CD8-positive, alpha-beta memory T cell (primary cell): ENCODE measurements at regions not wholly inside any gene's neighbourhood (a gene's known extent, or its start where the extent isn't known, plus 50 kb on each side); places are given as distances from the start of the nearest gene placed in this dataset.
"Not testable (repeated sequence)": the region's sequence is repeated elsewhere in the genome, so short reads cannot be mapped to it uniquely, and the experiment has no call there.

ENCODE experiments used
- CTCF ChIA-PET: fragments of 350-600 bp; sonication (Branson Sonifier 250); formaldehyde crosslinking; loops from one replicate; lab custom pipeline; 2021; ENCODE audit warnings: antibody characterized with exemption; lab: Charles Lee
- POLR2A ChIA-PET: fragments of 350-600 bp; sonication (Branson Sonifier 250); formaldehyde crosslinking; loops from one replicate; lab custom pipeline; 2021; ENCODE audit warnings: antibody characterized with exemption; lab: Charles Lee
- DNase-seq, 5 donors: peaks; one replicate each; pipeline versions ENCODE4 v3.0.0 to v3.0.0-alpha.2; 2020 to 2022; ENCODE audit warnings: mixed read lengths in 1 of 5
- H3K27ac ChIP-seq: one replicate; pipeline ENCODE4 v1.7.0; 2013; ENCODE audit warnings: low read depth, mild to moderate bottlenecking, low read length, moderate library complexity
- H3K27me3 ChIP-seq: 2 replicates; pipeline ENCODE4 v1.7.0; 2013; ENCODE audit warnings: low read length, mild to moderate bottlenecking; ENCODE audit not compliant: insufficient read depth, poor library complexity, severe bottlenecking
- H3K36me3 ChIP-seq: 2 replicates; pipeline ENCODE4 v1.7.0; 2013; ENCODE audit warnings: mild to moderate bottlenecking, low read length, moderate library complexity; ENCODE audit not compliant: insufficient read depth
- H3K4me1 ChIP-seq: 2 replicates; pipeline ENCODE4 v1.7.0; 2013; ENCODE audit warnings: mild to moderate bottlenecking, low read length, moderate library complexity; ENCODE audit not compliant: insufficient read depth
- H3K4me3 ChIP-seq: 2 replicates; pipeline ENCODE4 v1.7.0; 2013; ENCODE audit warnings: mild to moderate bottlenecking, low read length
- H3K9me3 ChIP-seq: 2 replicates; pipeline ENCODE4 v1.7.0; 2013; ENCODE audit warnings: mild to moderate bottlenecking, low read length
- H3K27ac Mint-ChIP-seq, 8 donors: one replicate each; pipeline ENCODE4 v1.8.0; 2020 to 2021; ENCODE audit warnings: mixed read lengths in 8 of 8, mild to moderate bottlenecking in 6 of 8, inconsistent platforms in 3 of 8, moderate library complexity in 3 of 8
- H3K27me3 Mint-ChIP-seq, 2 donors: one replicate each; pipeline ENCODE4 v1.8.0; 2020 to 2021; ENCODE audit warnings: mixed read lengths in 2 of 2, mild to moderate bottlenecking in 1 of 2, moderate library complexity in 1 of 2
- H3K36me3 Mint-ChIP-seq, 3 donors: one replicate each; pipeline ENCODE4 v1.8.0; 2020 to 2021; ENCODE audit warnings: mixed read lengths in 3 of 3, inconsistent platforms in 1 of 3, mild to moderate bottlenecking in 1 of 3
- H3K4me1 Mint-ChIP-seq, 3 donors: one replicate each; pipeline ENCODE4 v1.8.0; 2020 to 2021; ENCODE audit warnings: mixed read lengths in 3 of 3, inconsistent platforms in 1 of 3, mild to moderate bottlenecking in 1 of 3
- H3K4me3 Mint-ChIP-seq, 7 donors: one replicate each; pipeline ENCODE4 v1.8.0; 2020 to 2021; ENCODE audit warnings: mixed read lengths in 7 of 7, mild to moderate bottlenecking in 6 of 7, moderate library complexity in 4 of 7, inconsistent platforms in 2 of 7
- H3K9me3 Mint-ChIP-seq, 5 donors: one replicate each; pipeline ENCODE4 v1.8.0; 2020 to 2022; ENCODE audit warnings: mixed read lengths in 5 of 5, mild to moderate bottlenecking in 3 of 5, moderate library complexity in 2 of 5, inconsistent platforms in 1 of 5

GRCh38 chr6:28675600-28675999 is 149.9 kb downstream of the GPX5 start:
- H3K9me3 Mint-ChIP-seq = peaks cover 0 to 5% (median 0%) of the 10 kb centered on the region in 5 donors
- peaks cover 41 to 69% of the 10 kb centered on the region in 2 donors for H3K27me3 Mint-ChIP-seq
- H3K27ac ChIP-seq = no peak overlapping the region
- no peaks in the 10 kb centered on the region for H3K36me3 Mint-ChIP-seq
- peaks cover 9% of the 10 kb centered on the region for H3K4me1 ChIP-seq
- DNase-seq = no peak
- POLR2A ChIA-PET = no interaction called here
- no peak overlapping the region for H3K4me3 ChIP-seq
- CTCF ChIA-PET = no interaction called here
- peaks cover 5 to 14% (median 12%) of the 10 kb centered on the region in 3 donors for H3K4me1 Mint-ChIP-seq
- H3K9me3 ChIP-seq = no peaks in the 10 kb centered on the region
- no peak overlapping the region for H3K27ac Mint-ChIP-seq
- peaks cover 9% of the 10 kb centered on the region for H3K27me3 ChIP-seq
- no peak overlapping the region for H3K4me3 Mint-ChIP-seq
- H3K36me3 ChIP-seq = no peaks in the 10 kb centered on the region

DNA sequence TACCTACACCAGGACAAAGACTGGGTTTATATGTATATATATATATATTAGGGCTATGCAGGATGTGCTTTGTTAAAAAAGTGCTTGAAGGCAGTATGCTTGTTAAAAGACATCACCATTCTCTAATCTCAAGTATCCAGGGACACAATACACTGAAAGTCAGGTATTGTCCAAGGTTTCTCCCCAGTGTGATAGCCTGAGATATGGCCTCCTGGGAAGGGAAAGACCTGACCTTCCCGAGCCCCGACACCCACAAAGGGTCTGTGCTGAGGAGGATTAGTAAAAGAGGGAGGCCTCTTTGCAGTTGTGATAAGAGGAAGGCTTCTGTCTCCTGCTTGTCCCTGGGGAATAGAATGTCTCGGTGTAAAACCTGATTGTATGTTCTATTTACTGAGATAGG is 156.9 kb downstream of the GPX5 start:
- ChIA-PET CTCF (no interaction called here), POLR2A (no interaction called here)
- Mint-ChIP-seq H3K4me3 (no peak overlapping the region), H3K27me3 (peaks cover 55 to 81% of the 10 kb centered on the region in 2 donors), H3K9me3 (no peaks in the 10 kb centered on the region), H3K36me3 (no peaks in the 10 kb centered on the region), H3K4me1 (peaks cover 4 to 11% (median 10%) of the 10 kb centered on the region in 3 donors), H3K27ac (no peak overlapping the region)
- no peak for DNase-seq
- Histone ChIP-seq H3K27me3 (peaks cover 3% of the 10 kb centered on the region), H3K36me3 (no peaks in the 10 kb centered on the region), H3K4me3 (no peak overlapping the region), H3K4me1 (no peaks in the 10 kb centered on the region), H3K27ac (no peak overlapping the region), H3K9me3 (no peaks in the 10 kb centered on the region)

GRCh38 chr6:28682956-28683685 is 157.4 kb downstream of the GPX5 start:
- H3K36me3 ChIP-seq, DNase-seq, H3K9me3 Mint-ChIP-seq, POLR2A ChIA-PET, H3K36me3 Mint-ChIP-seq, H3K4me1 ChIP-seq, H3K9me3 ChIP-seq, H3K4me3 ChIP-seq, H3K27me3 ChIP-seq, H3K27ac ChIP-seq: not testable (repeated sequence)
- Mint-ChIP-seq H3K4me1 (peaks cover 4 to 11% (median 10%) of the 10 kb centered on the region in 3 donors), H3K27ac (peak overlapping the region in 1 of 8 donors; percentile 3), H3K4me3 (peak overlapping the region in 1 of 7 donors; percentile 46), H3K27me3 (peaks cover 56 to 81% of the 10 kb centered on the region in 2 donors)
- CTCF ChIA-PET = interaction anchor here (1.3 to 2.0 kb wide), 2 partner anchors 10 to 906 kb away, joined by 4 to 6 read pairs; no protein-coding TSS in a partner anchor

DNA sequence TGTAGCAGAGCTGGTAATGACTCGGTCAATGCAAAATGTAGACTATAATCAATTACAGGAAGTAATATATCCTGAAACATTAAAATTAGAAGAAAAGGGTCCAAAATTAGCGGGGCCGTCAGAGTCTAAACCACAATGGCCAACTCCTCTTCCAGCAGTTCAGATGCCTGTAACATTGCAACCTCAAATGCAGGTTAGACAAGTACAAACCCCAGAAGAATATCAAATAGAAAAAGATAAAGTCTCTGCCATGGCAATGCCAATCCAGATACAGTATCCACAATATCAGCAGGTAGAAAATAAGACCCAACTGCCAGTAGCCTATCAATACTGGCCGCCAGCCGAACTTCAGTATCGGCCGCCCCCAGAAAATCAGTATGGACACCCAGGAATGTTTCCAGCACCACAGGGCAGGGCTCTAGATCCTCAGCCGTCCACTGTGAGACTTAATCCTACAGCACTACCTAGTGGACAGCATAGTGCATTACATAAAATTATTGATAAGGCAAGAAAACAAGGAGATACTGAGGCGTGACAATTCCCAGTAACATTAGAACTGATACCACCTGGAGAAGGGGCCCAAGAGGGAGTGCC is 158.4 kb downstream of the GPX5 start:
- H3K27ac Mint-ChIP-seq = no peak overlapping the region
- ChIA-PET CTCF (interaction anchor here (1.0 to 2.0 kb wide), 4 partner anchors 9 to 905 kb away, joined by 3 to 6 read pairs (median 4); no protein-coding TSS in a partner anchor), POLR2A (no interaction called here)
- Histone ChIP-seq H3K27me3 (peaks cover 3% of the 10 kb centered on the region), H3K9me3 (no peaks in the 10 kb centered on the region), H3K4me1 (no peaks in the 10 kb centered on the region), H3K4me3 (no peak overlapping the region), H3K27ac (no peak overlapping the region), H3K36me3 (no peaks in the 10 kb centered on the region)
- H3K4me1 Mint-ChIP-seq = peaks cover 4 to 11% (median 10%) of the 10 kb centered on the region in 3 donors
- H3K9me3 Mint-ChIP-seq = no peaks in the 10 kb centered on the region
- peak in 2 of 5 donors; percentile 4 to 35 for DNase-seq
- H3K36me3 Mint-ChIP-seq = no peaks in the 10 kb centered on the region
- H3K27me3 Mint-ChIP-seq = peaks cover 53 to 82% of the 10 kb centered on the region in 2 donors
- H3K4me3 Mint-ChIP-seq = peak overlapping the region in 1 of 7 donors; percentile 2

DNA sequence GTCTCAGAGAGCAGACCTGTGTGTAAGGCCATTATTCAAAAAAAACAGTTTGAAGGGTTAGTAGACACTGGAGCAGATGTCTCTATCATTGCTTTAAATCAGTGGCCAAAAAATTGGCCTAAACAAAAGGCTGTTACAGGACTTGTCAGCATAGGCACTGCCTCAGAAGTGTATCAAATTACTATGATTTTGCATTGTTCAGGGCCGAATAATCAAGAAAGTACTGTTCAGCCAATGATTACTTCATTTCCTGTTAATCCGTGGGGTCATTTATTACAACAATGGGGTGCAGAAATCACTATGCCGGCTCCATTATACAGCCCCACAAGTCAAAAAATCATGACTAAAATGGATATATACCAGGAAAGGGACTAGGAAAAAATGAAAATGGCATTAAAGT is 160.3 kb downstream of the GPX5 start:
- H3K36me3 Mint-ChIP-seq, H3K4me3 ChIP-seq, H3K36me3 ChIP-seq, H3K27ac Mint-ChIP-seq, H3K9me3 ChIP-seq, H3K4me1 ChIP-seq, H3K27me3 ChIP-seq, H3K4me3 Mint-ChIP-seq, H3K27ac ChIP-seq, POLR2A ChIA-PET, H3K9me3 Mint-ChIP-seq, DNase-seq: not testable (repeated sequence)
- H3K4me1 Mint-ChIP-seq = peaks cover 4 to 11% (median 10%) of the 10 kb centered on the region in 3 donors
- CTCF ChIA-PET = interaction anchor here (1.1 kb wide), 2 partner anchors 330 to 903 kb away, joined by 3 read pairs; no protein-coding TSS in a partner anchor
- H3K27me3 Mint-ChIP-seq = peaks cover 50 to 92% of the 10 kb centered on the region in 2 donors

DNA sequence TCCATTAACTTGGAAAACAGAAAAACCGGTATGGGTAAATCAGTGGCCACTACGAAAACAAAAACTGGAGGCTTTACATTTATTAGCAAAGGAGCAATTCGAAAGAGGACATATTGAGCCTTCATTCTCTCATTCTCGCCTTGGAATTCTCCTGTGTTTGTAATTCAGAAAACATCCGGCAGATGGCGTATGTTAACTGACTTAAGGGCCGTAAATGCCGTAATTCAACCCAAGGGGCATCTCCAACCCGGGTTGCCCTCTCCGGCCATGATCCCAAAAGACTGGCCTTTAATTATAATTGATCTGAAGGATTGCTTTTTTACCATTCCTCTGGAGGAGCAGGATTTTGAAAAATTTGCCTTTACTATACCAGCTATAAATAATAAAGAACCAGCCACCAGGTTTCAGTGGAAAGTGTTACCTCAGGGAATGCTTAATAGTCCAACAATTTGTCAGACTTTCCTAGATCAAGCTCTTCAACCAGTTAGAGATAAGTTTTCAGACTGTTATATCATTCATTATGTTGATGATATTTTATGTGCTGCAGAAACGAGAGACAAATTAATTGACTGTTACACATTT is 160.9 kb downstream of the GPX5 start:
- H3K27ac ChIP-seq, H3K36me3 ChIP-seq, H3K4me3 Mint-ChIP-seq, POLR2A ChIA-PET, H3K36me3 Mint-ChIP-seq, H3K4me3 ChIP-seq, H3K9me3 Mint-ChIP-seq, H3K9me3 ChIP-seq, H3K27ac Mint-ChIP-seq, H3K27me3 ChIP-seq, H3K4me1 ChIP-seq: not testable (repeated sequence)
- peaks cover 51 to 92% of the 10 kb centered on the region in 2 donors for H3K27me3 Mint-ChIP-seq
- CTCF ChIA-PET = interaction anchor here (1.0 to 1.6 kb wide), 3 partner anchors 151 to 902 kb away, joined by 3 to 12 read pairs (median 4); no protein-coding TSS in a partner anchor
- DNase-seq = peak; percentile 4 to 52 (median 37)
- H3K4me1 Mint-ChIP-seq = peaks cover 4 to 11% (median 10%) of the 10 kb centered on the region in 3 donors

DNA sequence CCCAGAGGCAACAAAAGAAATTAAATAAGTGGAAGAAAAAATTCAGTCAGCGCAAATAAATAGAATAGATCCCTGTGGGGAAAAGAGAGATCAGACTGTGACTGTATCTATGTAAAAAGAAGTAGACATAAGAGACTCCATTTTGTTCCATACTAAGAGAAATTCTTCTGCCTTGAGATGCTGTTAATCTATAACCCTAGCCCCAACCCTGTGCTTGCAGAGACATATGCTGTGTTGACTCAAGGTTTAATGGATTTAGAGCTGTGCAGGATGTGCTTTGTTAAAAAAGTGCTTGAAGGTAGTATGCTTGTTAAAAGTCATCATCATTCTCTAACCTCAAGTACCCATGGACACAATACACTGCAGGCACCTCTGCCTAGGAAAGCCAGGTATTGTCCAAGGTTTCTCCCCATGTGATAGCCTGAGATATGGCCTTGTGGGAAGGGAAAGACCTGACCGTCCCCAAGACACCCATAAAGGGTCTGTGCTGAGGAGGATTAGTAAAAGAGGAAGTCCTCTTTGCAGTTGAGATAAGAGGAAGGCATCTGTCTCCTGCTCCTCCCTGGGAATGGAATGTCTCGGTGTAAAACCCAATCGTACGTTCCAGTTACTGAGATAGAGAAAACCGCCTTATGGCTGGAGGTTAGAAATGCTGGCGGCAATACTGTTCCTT is 161.8 kb downstream of the GPX5 start:
- Mint-ChIP-seq H3K4me1 (peaks cover 4 to 11% (median 10%) of the 10 kb centered on the region in 3 donors), H3K27me3 (peaks cover 51 to 92% of the 10 kb centered on the region in 2 donors)
- H3K9me3 ChIP-seq, DNase-seq, POLR2A ChIA-PET, H3K36me3 ChIP-seq, H3K4me3 Mint-ChIP-seq, H3K27me3 ChIP-seq, H3K27ac ChIP-seq, H3K9me3 Mint-ChIP-seq, H3K4me1 ChIP-seq, H3K36me3 Mint-ChIP-seq, H3K27ac Mint-ChIP-seq, H3K4me3 ChIP-seq: not testable (repeated sequence)
- CTCF ChIA-PET = interaction anchor here (1.0 to 1.7 kb wide), 4 partner anchors 150 to 902 kb away, joined by 3 to 12 read pairs (median 4); no protein-coding TSS in a partner anchor
